Stomach (tissue), 8 donors: ENCODE measurements at regions not wholly inside any gene's neighbourhood (a gene's known extent, or its start where the extent isn't known, plus 50 kb on each side); places are given as distances from the start of the nearest gene placed in this dataset.

Experiments used
- DNase-seq, 2 donors: peaks; one replicate each; pipeline versions ENCODE4 v3.0.0 to v3.0.0-alpha.2; 2013 to 2019
- H3K27ac ChIP-seq, 5 donors: fragments of 200-600 bp in 4 of 5; sonication (generic) in 4 of 5; one replicate each; pipeline ENCODE4 v1.5.1; 2013 to 2019; ENCODE audit warnings: mild to moderate bottlenecking in 1 of 5, moderate library complexity in 1 of 5
- H3K27me3 ChIP-seq, 3 donors: fragments of 200-600 bp; sonication (generic); one replicate each; pipeline ENCODE4 v1.5.1; 2017 to 2019; ENCODE audit warnings: mixed run types in 1 of 3
- H3K36me3 ChIP-seq, 4 donors: fragments of 200-600 bp; sonication (generic); 1 replicate in 3 of 4; 2 replicates in 1 of 4; pipeline ENCODE4 v1.5.1; 2016 to 2019
- H3K4me1 ChIP-seq, 4 donors: fragments of 200-600 bp; sonication (generic); one replicate each; pipeline ENCODE4 v1.5.1; 2016 to 2019
- H3K4me3 ChIP-seq, 4 donors: fragments of 200-600 bp; sonication (generic) in 3 of 4; one replicate each; pipeline ENCODE4 v1.5.1; 2016 to 2019; ENCODE audit warnings: mild to moderate bottlenecking in 1 of 4
- H3K9me3 ChIP-seq, 4 donors: fragments of 200-600 bp; sonication (generic); one replicate each; pipeline ENCODE4 v1.5.1; 2016 to 2019
- EP300 ChIP-seq: sonication (generic); formaldehyde crosslinking; IDR thresholded peaks from one replicate; pipeline ENCODE4 v1.6.1; 2017; ENCODE audit warnings: antibody characterized with exemption
- POLR2A ChIP-seq, 4 donors: fragments of 450-650 bp; IDR thresholded peaks; one replicate each; pipeline ENCODE4 v1.6.1; 2016; ENCODE audit warnings: antibody characterized with exemption in 4 of 4, control low read depth in 2 of 4, mild to moderate bottlenecking in 1 of 4, moderate library complexity in 1 of 4
- POLR2AphosphoS5 ChIP-seq, 3 donors: sonication (generic); formaldehyde crosslinking; IDR thresholded peaks; one replicate each; pipeline ENCODE4 v1.6.1; 2016; ENCODE audit warnings: antibody characterized with exemption in 3 of 3
- WGBS, 5 donors: extraction: QIAGEN DNeasy Blood & Tissue Kit in 3 of 5; methylation state at CpG; one replicate each; pipeline versions ENCODE4 v1.1.5 to v1.1.7; 2013 to 2018; 5-methylcytosine and 5-hydroxymethylcytosine counted together
- intact Hi-C: fragments of 100-400 bp; cut with DNase I; formaldehyde crosslinking; loops from one replicate; pipeline ENCODE4 v1.15.1; 2023; ENCODE audit warnings: low total_unique reads
- TF ChIP-seq, protein P1 (sequence below), 7 experiments: fragments of 450-650 bp in 4 of 7; fragments of 200-600 bp in 3 of 7; sonication (generic) in 3 of 7; IDR thresholded peaks; one replicate each; pipeline ENCODE4 v1.5.1; 2016 to 2019; ENCODE audit warnings: antibody characterized with exemption in 7 of 7, control low read depth in 2 of 7, mild to moderate bottlenecking in 1 of 7
- donor health status: healthy with polysubstance abuse.
- donor health status: Bipolar disorder and iron deficiency.
- donor health status: healthy.

DNA sequence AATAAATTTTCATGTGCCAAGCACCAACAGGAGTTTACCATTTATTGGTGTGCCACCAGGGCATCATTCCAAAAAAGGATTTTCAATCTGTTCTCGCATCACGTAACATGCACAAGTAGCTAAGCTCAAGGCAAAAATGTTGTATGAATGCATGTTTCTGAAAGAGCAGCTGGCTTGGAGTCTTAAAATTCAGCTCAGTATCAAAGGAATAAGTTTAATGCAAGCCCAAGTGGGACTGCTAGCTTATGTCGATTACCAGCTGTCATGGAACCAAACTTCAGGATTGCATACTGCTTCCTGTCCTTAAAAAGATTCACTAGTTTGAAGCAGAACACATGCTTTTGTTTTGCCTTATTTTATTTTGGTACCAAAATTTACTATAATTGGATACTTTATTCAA lies 437.0 kb downstream of the FSCB start:
- TF ChIP-seq, protein P1, sequence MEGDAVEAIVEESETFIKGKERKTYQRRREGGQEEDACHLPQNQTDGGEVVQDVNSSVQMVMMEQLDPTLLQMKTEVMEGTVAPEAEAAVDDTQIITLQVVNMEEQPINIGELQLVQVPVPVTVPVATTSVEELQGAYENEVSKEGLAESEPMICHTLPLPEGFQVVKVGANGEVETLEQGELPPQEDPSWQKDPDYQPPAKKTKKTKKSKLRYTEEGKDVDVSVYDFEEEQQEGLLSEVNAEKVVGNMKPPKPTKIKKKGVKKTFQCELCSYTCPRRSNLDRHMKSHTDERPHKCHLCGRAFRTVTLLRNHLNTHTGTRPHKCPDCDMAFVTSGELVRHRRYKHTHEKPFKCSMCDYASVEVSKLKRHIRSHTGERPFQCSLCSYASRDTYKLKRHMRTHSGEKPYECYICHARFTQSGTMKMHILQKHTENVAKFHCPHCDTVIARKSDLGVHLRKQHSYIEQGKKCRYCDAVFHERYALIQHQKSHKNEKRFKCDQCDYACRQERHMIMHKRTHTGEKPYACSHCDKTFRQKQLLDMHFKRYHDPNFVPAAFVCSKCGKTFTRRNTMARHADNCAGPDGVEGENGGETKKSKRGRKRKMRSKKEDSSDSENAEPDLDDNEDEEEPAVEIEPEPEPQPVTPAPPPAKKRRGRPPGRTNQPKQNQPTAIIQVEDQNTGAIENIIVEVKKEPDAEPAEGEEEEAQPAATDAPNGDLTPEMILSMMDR (IDR thresholded peaks at IDR 0.05): no peak
- TF ChIP-seq EP300 (no peak), POLR2A (IDR thresholded peaks at IDR 0.05) (no peak), POLR2AphosphoS5 (IDR thresholded peaks at IDR 0.05) (no peak)
- Histone ChIP-seq H3K9me3 (peaks cover 0 to 7% (median 0%) of the 10 kb centered on the region in 4 donors), H3K27me3 (no peaks in the 10 kb centered on the region), H3K27ac (no peak overlapping the region), H3K4me1 (no peaks in the 10 kb centered on the region), H3K4me3 (no peak overlapping the region), H3K36me3 (no peaks in the 10 kb centered on the region)
- DNase-seq: no peak
- intact Hi-C loops: no loop called here
- WGBS, 5 donors: 55 to 90% (median 81%) methylated on average over 3 of the region's 3 CpGs

DNA sequence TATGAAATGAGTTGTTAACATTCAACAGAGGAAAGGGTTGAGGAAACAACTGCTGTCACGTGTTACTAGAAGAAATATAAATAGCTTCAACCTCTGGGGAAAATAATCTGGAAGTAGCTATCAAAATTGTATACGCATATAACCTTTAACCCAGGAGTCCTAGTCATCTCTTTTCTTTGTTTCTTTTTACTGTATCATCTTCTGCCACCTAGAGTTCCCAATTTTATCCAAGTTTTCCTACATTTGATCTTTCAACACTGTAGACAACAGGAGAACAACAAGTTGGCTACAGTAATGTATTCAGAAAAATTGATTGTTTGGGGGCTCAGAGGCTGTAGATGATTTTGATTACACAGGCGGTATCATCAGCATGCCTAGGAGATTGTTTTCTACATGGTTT lies 453.7 kb downstream of the FSCB start:
- Histone ChIP-seq H3K36me3 (no peaks in the 10 kb centered on the region), H3K4me3 (no peak overlapping the region), H3K27ac (no peak overlapping the region), H3K9me3 (peaks cover 0 to under 1% (median 0%) of the 10 kb centered on the region in 4 donors), H3K27me3 (no peaks in the 10 kb centered on the region), H3K4me1 (no peaks in the 10 kb centered on the region)
- intact Hi-C loops: no loop called here
- no peak for DNase-seq
- TF ChIP-seq EP300 (no peak), POLR2A (IDR thresholded peaks at IDR 0.05) (no peak), POLR2AphosphoS5 (IDR thresholded peaks at IDR 0.05) (no peak)
- TF ChIP-seq, protein P1 (IDR thresholded peaks at IDR 0.05): no peak
- 67 to 75% (median 71%) methylated on average over 3 of the region's 3 CpGs for WGBS, 5 donors

DNA sequence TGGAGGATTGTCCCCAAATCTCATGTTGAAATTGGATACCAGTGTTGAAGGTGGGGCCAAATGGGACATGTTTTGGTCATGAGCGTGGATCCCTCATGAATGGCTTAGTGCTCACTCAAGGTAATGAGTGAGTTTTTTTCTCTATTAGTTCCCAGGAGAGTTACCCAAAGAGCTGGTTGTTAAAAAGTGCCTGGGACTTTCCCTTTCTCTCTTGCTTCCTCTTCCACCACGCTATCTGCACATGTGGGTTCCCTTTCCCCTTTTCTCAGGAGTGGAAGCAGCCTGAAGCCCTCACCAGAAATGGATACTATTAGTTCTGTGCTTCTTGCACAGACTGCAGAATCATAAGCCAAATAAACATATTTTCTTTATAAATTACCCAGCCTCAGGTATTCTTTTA lies 465.4 kb downstream of the FSCB start:
- Histone ChIP-seq H3K36me3 (no peaks in the 10 kb centered on the region), H3K27ac (no peak overlapping the region), H3K4me3 (no peak overlapping the region), H3K4me1 (no peaks in the 10 kb centered on the region), H3K27me3 (no peaks in the 10 kb centered on the region), H3K9me3 (peaks cover 0 to 28% (median 13%) of the 10 kb centered on the region in 4 donors)
- TF ChIP-seq POLR2A (IDR thresholded peaks at IDR 0.05) (no peak), EP300 (no peak), POLR2AphosphoS5 (IDR thresholded peaks at IDR 0.05) (no peak)
- TF ChIP-seq, protein P1 (IDR thresholded peaks at IDR 0.05): no peak
- 62 to 83% (median 71%) methylated on average over 2 of the region's 2 CpGs for WGBS, 5 donors
- intact Hi-C loops: no loop called here
- no peak for DNase-seq

DNA sequence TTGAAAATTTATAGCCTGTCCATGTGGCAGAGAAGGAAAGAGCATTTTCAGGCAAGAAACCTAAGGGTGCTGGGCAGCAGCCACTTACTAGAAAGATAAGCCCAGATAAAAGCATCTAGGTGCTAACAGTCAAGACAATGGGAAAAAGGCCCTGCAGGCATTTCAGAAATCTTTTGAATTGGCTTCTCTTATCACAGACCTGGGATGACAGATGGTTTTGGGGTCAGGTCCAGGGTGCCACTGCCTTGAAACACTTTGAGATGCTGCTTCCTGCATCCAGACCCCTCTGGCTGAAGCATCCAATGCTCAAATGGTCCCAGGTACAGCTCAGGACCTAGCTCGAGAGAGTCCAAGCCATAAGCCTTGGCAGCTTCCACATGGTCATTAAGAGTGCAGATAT lies 466.5 kb downstream of the FSCB start:
- no peaks in the 10 kb centered on the region for H3K36me3 ChIP-seq
- H3K4me1 ChIP-seq: no peaks in the 10 kb centered on the region
- WGBS, 5 donors: 58 to 69% (median 66%) methylated on average over 1 of the region's 1 CpG; no CpG with 5 or more reads in 1 of the 5 donors
- H3K27me3 ChIP-seq: no peaks in the 10 kb centered on the region
- intact Hi-C loops: no loop called here
- H3K4me3 ChIP-seq: no peak overlapping the region
- no peak for DNase-seq
- TF ChIP-seq POLR2AphosphoS5 (IDR thresholded peaks at IDR 0.05) (no peak), POLR2A (IDR thresholded peaks at IDR 0.05) (no peak), EP300 (no peak)
- TF ChIP-seq, protein P1 (IDR thresholded peaks at IDR 0.05): no peak
- no peak overlapping the region for H3K27ac ChIP-seq
- peaks cover 0 to 19% (median 13%) of the 10 kb centered on the region in 4 donors for H3K9me3 ChIP-seq
